GM12878 (cell line): ENCODE measurements at regions not wholly inside any gene's neighbourhood (a gene's known extent, or its start where the extent isn't known, plus 50 kb on each side); places are given as distances from the start of the nearest gene placed in this dataset.

Experiments used
- ATAC-seq: fragments of 200-7000 bp; cut with Tn5 transposase; 3 replicates; pipeline ENCODE4 v1.9.1; 2020; ENCODE audit warnings: mild to moderate bottlenecking, moderate library complexity
- BruUV-seq: library from RNA; stranded (reverse); fragments of 400-500 nt; replicated peaks from 2 replicates; lab custom pipeline; 2021; lab: Mats Ljungman, UMichigan
- CTCF ChIA-PET: fragments of 300-600 bp; sonication (Branson Sonifier 250); formaldehyde crosslinking; extraction: SDS; loops from one replicate; lab custom pipeline; 2021; ENCODE audit warnings: inconsistent platforms; lab: Yijun Ruan, JAX
- POLR2A ChIA-PET: fragments of 350-600 bp; formaldehyde crosslinking; extraction: SDS; loops from one replicate; lab custom pipeline; 2021; ENCODE audit warnings: inconsistent platforms; lab: Charles Lee
- RAD21 ChIA-PET: fragments of 300-600 bp; sonication (Branson Sonifier 250); formaldehyde crosslinking; loops from one replicate; lab custom pipeline; 2023; ENCODE audit warnings: antibody characterized with exemption; ENCODE audit not compliant: unreplicated experiment; lab: Charles Lee
- SMC1A ChIA-PET: fragments of 300-600 bp; sonication (Branson Sonifier 250); formaldehyde crosslinking; loops from one replicate; lab custom pipeline; 2023; ENCODE audit not compliant: unreplicated experiment, uncharacterized antibody; lab: Charles Lee
- DNase-seq: peaks from one replicate; pipeline ENCODE4 v3.0.0-alpha.2; 2011; ENCODE audit warnings: low read depth, low spot score
- FAIRE-seq: peaks from 3 replicates; lab custom pipeline; 2011; peaks lifted over from hg19 to GRCh38; lab: Jason Lieb, UNC
- H2AFZ ChIP-seq: 2 replicates; pipeline ENCODE4 v1.6.0; 2011; ENCODE audit warnings: low read depth, low read length, control low read depth; ENCODE audit not compliant: control insufficient read depth
- H3K27ac ChIP-seq: 2 replicates; pipeline ENCODE4 v1.5.1; 2011; ENCODE audit warnings: control low read depth; ENCODE audit not compliant: control insufficient read depth, insufficient read depth
- H3K27me3 ChIP-seq, 2 experiments: replicated peaks in 1 of 2; 2 replicates each; pipeline versions ENCODE4 v1.6.0 to v1.6.1; 2011; ENCODE audit warnings: low read length in 1 of 2; ENCODE audit not compliant: control insufficient read depth in 2 of 2, insufficient read depth in 2 of 2
- H3K36me3 ChIP-seq, 2 experiments: 2 replicates each; pipeline ENCODE4 v1.5.1; 2011; ENCODE audit warnings: low read length in 1 of 2; ENCODE audit not compliant: control insufficient read depth in 2 of 2, insufficient read depth in 2 of 2
- H3K4me1 ChIP-seq: 2 replicates; pipeline ENCODE4 v1.6.1; 2011; ENCODE audit warnings: mild to moderate bottlenecking, low read length, moderate library complexity, mixed read lengths; ENCODE audit not compliant: control insufficient read depth, insufficient read depth
- H3K4me2 ChIP-seq: 2 replicates; pipeline ENCODE4 v1.6.0; 2011; ENCODE audit warnings: control low read depth; ENCODE audit not compliant: control insufficient read depth, insufficient read depth
- H3K4me3 ChIP-seq: fragments of 200-600 bp; sonication (generic); 2 replicates; pipeline ENCODE4 v1.5.1; 2016
- H3K79me2 ChIP-seq: 2 replicates; pipeline ENCODE4 v1.6.0; 2011; ENCODE audit warnings: low read length; ENCODE audit not compliant: control insufficient read depth, insufficient read depth
- H3K9ac ChIP-seq: 2 replicates; pipeline ENCODE4 v1.8.0; 2011; ENCODE audit warnings: low read length, control low read depth, mixed read lengths; ENCODE audit not compliant: control insufficient read depth, insufficient read depth
- H3K9me3 ChIP-seq: replicated peaks from 3 replicates; pipeline ENCODE4 v1.5.1; 2011; ENCODE audit warnings: mild to moderate bottlenecking, low read length; ENCODE audit not compliant: control insufficient read depth, insufficient read depth
- H4K20me1 ChIP-seq: 2 replicates; pipeline ENCODE4 v1.6.0; 2011; ENCODE audit not compliant: control insufficient read depth, insufficient read depth
- DPF2 ChIP-seq: fragments of 450-650 bp; IDR thresholded peaks from 2 replicates; pipeline ENCODE4 v1.6.1; 2017; ENCODE audit warnings: mild to moderate bottlenecking
- EP300 ChIP-seq, 2 experiments: fragments of 150-350 bp in 1 of 2; IDR thresholded peaks; 2 replicates each; pipeline ENCODE4 v1.6.1; 2011 to 2012; ENCODE audit warnings: low read depth in 2 of 2, low read length in 2 of 2, borderline replicate concordance in 1 of 2, improper control_type of control experiment in 1 of 2, inconsistent platforms in 1 of 2; ENCODE audit not compliant: control insufficient read depth in 1 of 2
- ETV6 ChIP-seq, 2 experiments: fragments of 450-650 bp in 1 of 2; IDR thresholded peaks in 1 of 2; conservative IDR thresholded peaks in 1 of 2; 2 replicates each; pipeline ENCODE4 v1.6.1; 2014; ENCODE audit warnings: antibody characterized with exemption in 1 of 2, borderline replicate concordance in 1 of 2, low read depth in 1 of 2, mild to moderate bottlenecking in 1 of 2, moderate library complexity in 1 of 2
- NFYA ChIP-seq: IDR thresholded peaks from 2 replicates; pipeline ENCODE4 v1.6.1; 2011; ENCODE audit warnings: low read depth, mild to moderate bottlenecking, low read length, improper control_type of control experiment, borderline replicate concordance
- TBL1XR1 ChIP-seq: IDR thresholded peaks from 2 replicates; pipeline ENCODE4 v1.6.1; 2012; ENCODE audit warnings: low read depth, low read length, improper control_type of control experiment
- WGBS: methylation state at CpG from one replicate; pipeline ENCODE4 v1.1.6; 2016; ENCODE audit warnings: low lambda C conversion rate; ENCODE audit not compliant: insufficient replicate concordance, insufficient coverage; ENCODE audit errors: missing lambda C conversion rate; 5-methylcytosine and 5-hydroxymethylcytosine counted together
- in situ Hi-C: fragments of 300-500 bp; cut with MboI; formaldehyde crosslinking; loops from 9 replicates; pipeline ENCODE4 v1.14.3; 2018; ENCODE audit warnings: mixed read lengths
- intact Hi-C: fragments of 100-400 bp; cut with micrococcal nuclease; formaldehyde crosslinking; loops from one replicate; pipeline ENCODE4 v1.14.2; 2022; ENCODE audit not compliant: unreplicated experiment
- TF ChIP-seq, protein P1 (sequence below): fragments of 450-650 bp; formaldehyde crosslinking; IDR thresholded peaks from 2 replicates; pipeline ENCODE4 v1.4.0; 2020; ENCODE audit warnings: mild to moderate bottlenecking, moderate library complexity
- TF ChIP-seq, protein P2 (sequence below): IDR thresholded peaks from 2 replicates; pipeline ENCODE4 v1.6.1; 2012; ENCODE audit warnings: improper control_type of control experiment, low read depth, low read length; ENCODE audit not compliant: insufficient replicate concordance
- TF ChIP-seq, protein P3 (sequence below): fragments of 450-650 bp; IDR thresholded peaks from 2 replicates; pipeline ENCODE4 v1.6.1; 2017; ENCODE audit warnings: mild to moderate bottlenecking, moderate library complexity
- TF ChIP-seq, protein P4 (sequence below): IDR thresholded peaks from 2 replicates; pipeline ENCODE4 v1.6.1; 2011; ENCODE audit warnings: low read depth, mild to moderate bottlenecking, low read length, moderate library complexity, borderline replicate concordance; ENCODE audit errors: extremely low read depth

DNA sequence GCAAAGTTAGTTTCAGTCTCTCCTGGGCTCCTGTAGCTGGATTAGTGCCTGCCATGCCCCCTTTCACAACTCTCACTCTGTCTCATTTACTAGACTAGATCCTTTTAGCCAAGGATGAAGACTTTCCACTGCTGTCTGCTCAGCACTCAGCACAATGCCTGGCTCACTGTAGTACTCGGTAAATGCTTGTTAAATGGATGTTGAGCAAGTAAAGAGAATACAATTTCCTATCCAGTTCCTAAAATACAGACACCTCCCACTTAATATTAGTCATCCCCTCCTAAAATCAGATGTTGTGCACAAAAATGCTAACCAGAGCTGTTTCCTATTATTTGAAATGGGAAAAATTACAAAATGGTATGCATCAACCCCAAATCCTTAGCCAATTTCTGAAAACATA, 195.8 kb downstream of the SREK1 start:
- Histone ChIP-seq H2AFZ (no peak overlapping the region), H4K20me1 (no peaks in the 10 kb centered on the region), H3K9ac (no peak overlapping the region), H3K4me2 (no peak overlapping the region), H3K36me3 (no peaks in the 10 kb centered on the region), H3K27ac (no peak overlapping the region), H3K4me1 (no peaks in the 10 kb centered on the region), H3K4me3 (no peak overlapping the region), H3K9me3 (no peaks in the 10 kb centered on the region), H3K79me2 (no peaks in the 10 kb centered on the region), H3K27me3 (0 out of 4 replicates have a peak, but pooled peaks cover 0 to 2% of the 10 kb centered on the region in 2 experiments)
- BruUV-seq, result no TSS peak
- POLR2A ChIA-PET, result no interaction called here
- intact Hi-C loops, result no loop called here
- in situ Hi-C loops, result no loop called here
- CTCF ChIA-PET, result no interaction called here
- ATAC-seq (no peak), DNase-seq (no peak), FAIRE-seq (no peak)
- RAD21 ChIA-PET, result no interaction called here
- 0% methylated on average over 1 of the region's 1 CpG for WGBS
- SMC1A ChIA-PET, result interaction anchor here (0.9 kb wide), 1 partner anchor 603 kb away, joined by 3 read pairs; no protein-coding TSS in a partner anchor
- TF ChIP-seq ETV6 (conservative IDR thresholded peaks at IDR 0.05 in 1 of 2, IDR thresholded peaks at IDR 0.05 in 1 of 2; ENCODE audit: borderline replicate concordance in 1 of 2, low read depth in 1 of 2) (no peak), NFYA (no peak), EP300 (IDR thresholded peaks at IDR 0.05; ENCODE audit: borderline replicate concordance in 1 of 2, control insufficient read depth in 1 of 2, low read depth in 2 of 2, low read length in 2 of 2) (no peak), DPF2 (no peak), TBL1XR1 (no peak)
- TF ChIP-seq, protein P1, sequence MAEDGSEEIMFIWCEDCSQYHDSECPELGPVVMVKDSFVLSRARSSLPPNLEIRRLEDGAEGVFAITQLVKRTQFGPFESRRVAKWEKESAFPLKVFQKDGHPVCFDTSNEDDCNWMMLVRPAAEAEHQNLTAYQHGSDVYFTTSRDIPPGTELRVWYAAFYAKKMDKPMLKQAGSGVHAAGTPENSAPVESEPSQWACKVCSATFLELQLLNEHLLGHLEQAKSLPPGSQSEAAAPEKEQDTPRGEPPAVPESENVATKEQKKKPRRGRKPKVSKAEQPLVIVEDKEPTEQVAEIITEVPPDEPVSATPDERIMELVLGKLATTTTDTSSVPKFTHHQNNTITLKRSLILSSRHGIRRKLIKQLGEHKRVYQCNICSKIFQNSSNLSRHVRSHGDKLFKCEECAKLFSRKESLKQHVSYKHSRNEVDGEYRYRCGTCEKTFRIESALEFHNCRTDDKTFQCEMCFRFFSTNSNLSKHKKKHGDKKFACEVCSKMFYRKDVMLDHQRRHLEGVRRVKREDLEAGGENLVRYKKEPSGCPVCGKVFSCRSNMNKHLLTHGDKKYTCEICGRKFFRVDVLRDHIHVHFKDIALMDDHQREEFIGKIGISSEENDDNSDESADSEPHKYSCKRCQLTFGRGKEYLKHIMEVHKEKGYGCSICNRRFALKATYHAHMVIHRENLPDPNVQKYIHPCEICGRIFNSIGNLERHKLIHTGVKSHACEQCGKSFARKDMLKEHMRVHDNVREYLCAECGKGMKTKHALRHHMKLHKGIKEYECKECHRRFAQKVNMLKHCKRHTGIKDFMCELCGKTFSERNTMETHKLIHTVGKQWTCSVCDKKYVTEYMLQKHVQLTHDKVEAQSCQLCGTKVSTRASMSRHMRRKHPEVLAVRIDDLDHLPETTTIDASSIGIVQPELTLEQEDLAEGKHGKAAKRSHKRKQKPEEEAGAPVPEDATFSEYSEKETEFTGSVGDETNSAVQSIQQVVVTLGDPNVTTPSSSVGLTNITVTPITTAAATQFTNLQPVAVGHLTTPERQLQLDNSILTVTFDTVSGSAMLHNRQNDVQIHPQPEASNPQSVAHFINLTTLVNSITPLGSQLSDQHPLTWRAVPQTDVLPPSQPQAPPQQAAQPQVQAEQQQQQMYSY (CRISPR knock-in tag), result no peak
- TF ChIP-seq, protein P2, sequence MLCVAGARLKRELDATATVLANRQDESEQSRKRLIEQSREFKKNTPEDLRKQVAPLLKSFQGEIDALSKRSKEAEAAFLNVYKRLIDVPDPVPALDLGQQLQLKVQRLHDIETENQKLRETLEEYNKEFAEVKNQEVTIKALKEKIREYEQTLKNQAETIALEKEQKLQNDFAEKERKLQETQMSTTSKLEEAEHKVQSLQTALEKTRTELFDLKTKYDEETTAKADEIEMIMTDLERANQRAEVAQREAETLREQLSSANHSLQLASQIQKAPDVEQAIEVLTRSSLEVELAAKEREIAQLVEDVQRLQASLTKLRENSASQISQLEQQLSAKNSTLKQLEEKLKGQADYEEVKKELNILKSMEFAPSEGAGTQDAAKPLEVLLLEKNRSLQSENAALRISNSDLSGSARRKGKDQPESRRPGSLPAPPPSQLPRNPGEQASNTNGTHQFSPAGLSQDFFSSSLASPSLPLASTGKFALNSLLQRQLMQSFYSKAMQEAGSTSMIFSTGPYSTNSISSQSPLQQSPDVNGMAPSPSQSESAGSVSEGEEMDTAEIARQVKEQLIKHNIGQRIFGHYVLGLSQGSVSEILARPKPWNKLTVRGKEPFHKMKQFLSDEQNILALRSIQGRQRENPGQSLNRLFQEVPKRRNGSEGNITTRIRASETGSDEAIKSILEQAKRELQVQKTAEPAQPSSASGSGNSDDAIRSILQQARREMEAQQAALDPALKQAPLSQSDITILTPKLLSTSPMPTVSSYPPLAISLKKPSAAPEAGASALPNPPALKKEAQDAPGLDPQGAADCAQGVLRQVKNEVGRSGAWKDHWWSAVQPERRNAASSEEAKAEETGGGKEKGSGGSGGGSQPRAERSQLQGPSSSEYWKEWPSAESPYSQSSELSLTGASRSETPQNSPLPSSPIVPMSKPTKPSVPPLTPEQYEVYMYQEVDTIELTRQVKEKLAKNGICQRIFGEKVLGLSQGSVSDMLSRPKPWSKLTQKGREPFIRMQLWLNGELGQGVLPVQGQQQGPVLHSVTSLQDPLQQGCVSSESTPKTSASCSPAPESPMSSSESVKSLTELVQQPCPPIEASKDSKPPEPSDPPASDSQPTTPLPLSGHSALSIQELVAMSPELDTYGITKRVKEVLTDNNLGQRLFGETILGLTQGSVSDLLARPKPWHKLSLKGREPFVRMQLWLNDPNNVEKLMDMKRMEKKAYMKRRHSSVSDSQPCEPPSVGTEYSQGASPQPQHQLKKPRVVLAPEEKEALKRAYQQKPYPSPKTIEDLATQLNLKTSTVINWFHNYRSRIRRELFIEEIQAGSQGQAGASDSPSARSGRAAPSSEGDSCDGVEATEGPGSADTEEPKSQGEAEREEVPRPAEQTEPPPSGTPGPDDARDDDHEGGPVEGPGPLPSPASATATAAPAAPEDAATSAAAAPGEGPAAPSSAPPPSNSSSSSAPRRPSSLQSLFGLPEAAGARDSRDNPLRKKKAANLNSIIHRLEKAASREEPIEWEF, result no peak
- TF ChIP-seq, protein P3, sequence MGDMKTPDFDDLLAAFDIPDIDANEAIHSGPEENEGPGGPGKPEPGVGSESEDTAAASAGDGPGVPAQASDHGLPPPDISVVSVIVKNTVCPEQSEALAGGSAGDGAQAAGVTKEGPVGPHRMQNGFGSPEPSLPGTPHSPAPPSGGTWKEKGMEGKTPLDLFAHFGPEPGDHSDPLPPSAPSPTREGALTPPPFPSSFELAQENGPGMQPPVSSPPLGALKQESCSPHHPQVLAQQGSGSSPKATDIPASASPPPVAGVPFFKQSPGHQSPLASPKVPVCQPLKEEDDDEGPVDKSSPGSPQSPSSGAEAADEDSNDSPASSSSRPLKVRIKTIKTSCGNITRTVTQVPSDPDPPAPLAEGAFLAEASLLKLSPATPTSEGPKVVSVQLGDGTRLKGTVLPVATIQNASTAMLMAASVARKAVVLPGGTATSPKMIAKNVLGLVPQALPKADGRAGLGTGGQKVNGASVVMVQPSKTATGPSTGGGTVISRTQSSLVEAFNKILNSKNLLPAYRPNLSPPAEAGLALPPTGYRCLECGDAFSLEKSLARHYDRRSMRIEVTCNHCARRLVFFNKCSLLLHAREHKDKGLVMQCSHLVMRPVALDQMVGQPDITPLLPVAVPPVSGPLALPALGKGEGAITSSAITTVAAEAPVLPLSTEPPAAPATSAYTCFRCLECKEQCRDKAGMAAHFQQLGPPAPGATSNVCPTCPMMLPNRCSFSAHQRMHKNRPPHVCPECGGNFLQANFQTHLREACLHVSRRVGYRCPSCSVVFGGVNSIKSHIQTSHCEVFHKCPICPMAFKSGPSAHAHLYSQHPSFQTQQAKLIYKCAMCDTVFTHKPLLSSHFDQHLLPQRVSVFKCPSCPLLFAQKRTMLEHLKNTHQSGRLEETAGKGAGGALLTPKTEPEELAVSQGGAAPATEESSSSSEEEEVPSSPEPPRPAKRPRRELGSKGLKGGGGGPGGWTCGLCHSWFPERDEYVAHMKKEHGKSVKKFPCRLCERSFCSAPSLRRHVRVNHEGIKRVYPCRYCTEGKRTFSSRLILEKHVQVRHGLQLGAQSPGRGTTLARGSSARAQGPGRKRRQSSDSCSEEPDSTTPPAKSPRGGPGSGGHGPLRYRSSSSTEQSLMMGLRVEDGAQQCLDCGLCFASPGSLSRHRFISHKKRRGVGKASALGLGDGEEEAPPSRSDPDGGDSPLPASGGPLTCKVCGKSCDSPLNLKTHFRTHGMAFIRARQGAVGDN, result no peak
- TF ChIP-seq, protein P4, sequence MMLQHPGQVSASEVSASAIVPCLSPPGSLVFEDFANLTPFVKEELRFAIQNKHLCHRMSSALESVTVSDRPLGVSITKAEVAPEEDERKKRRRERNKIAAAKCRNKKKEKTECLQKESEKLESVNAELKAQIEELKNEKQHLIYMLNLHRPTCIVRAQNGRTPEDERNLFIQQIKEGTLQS, result no peak
